ENCODE measurements at regions not wholly inside any gene's neighbourhood (a gene's known extent, or its start where the extent isn't known, plus 50 kb on each side); places are given as distances from the start of the nearest gene placed in this dataset.

DNA sequence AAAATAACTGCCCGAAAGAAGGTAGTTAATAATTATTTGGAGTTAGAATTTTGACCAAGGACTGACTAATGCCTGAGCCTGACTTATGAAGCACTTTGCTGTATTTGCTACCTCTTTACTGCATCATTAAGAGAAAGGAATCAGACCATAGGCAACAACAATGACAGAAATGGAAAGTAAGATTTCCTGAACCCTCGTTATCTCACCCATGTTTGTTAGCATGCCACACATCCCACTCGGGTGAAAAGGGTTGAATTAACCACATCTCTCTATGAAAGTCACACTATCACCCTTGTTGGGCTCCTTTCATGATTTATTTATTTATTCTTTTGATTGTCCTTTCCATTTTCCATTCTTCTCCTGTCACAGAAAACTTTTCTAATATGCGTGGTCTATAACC is 59.6 kb downstream of the OLIG3 start:
- TF ChIP-seq GATA3 (IDR thresholded peaks at IDR 0.05; ENCODE audit: low read depth, low read length) (no peak), GATA2 (IDR thresholded peaks at IDR 0.05; ENCODE audit: low read depth, low read length) (no peak)
